MM.1S (cell line): ENCODE measurements at regions not wholly inside any gene's neighbourhood (a gene's known extent, or its start where the extent isn't known, plus 50 kb on each side); places are given as distances from the start of the nearest gene placed in this dataset.

Source experiments
- CTCF ChIP-seq: fragments of 300-600 bp; sonication (generic); IDR thresholded peaks from 2 replicates; pipeline ENCODE4 v1.5.1; 2016; ENCODE audit warnings: antibody characterized with exemption, low read length, mixed read lengths
- EZH2 ChIP-seq: fragments of 300-600 bp; sonication (generic); optimal IDR thresholded peaks from 2 replicates; pipeline ENCODE3; 2017; ENCODE audit warnings: low read depth, mild to moderate bottlenecking, antibody characterized with exemption, low read length, mixed read lengths
- EZH2phosphoT487 ChIP-seq: fragments of 300-600 bp; sonication (generic); IDR thresholded peaks from 2 replicates; pipeline ENCODE4 v1.6.1; 2018; ENCODE audit warnings: antibody characterized with exemption, low read length

- no peak for TF ChIP-seq EZH2phosphoT487
- TF ChIP-seq CTCF = no peak
- no peak for TF ChIP-seq EZH2
These were observed 263.0 kb downstream of the CDC5L start for GRCh38 chr6:44650495-44650894.
